Liver (tissue), 3 donors: ENCODE measurements at regions not wholly inside any gene's neighbourhood (a gene's known extent, or its start where the extent isn't known, plus 50 kb on each side); places are given as distances from the start of the nearest gene placed in this dataset.

Experiments used
- JUND ChIP-seq, 2 donors: IDR thresholded peaks; 2 replicates each; pipeline ENCODE4 v1.6.1; 2016; ENCODE audit warnings: antibody characterized with exemption in 2 of 2
- REST ChIP-seq: IDR thresholded peaks from 2 replicates; pipeline ENCODE4 v1.6.1; 2016; ENCODE audit warnings: antibody characterized with exemption, mild to moderate bottlenecking
- TF ChIP-seq, protein P1 (sequence below): fragments of 150-350 bp; IDR thresholded peaks from 2 replicates; pipeline ENCODE4 v1.5.1; 2017; ENCODE audit warnings: improper control_type of control experiment, low read depth, low read length; ENCODE audit not compliant: missing input control
- donor health status: healthy.
- donor health status: healthy.

DNA sequence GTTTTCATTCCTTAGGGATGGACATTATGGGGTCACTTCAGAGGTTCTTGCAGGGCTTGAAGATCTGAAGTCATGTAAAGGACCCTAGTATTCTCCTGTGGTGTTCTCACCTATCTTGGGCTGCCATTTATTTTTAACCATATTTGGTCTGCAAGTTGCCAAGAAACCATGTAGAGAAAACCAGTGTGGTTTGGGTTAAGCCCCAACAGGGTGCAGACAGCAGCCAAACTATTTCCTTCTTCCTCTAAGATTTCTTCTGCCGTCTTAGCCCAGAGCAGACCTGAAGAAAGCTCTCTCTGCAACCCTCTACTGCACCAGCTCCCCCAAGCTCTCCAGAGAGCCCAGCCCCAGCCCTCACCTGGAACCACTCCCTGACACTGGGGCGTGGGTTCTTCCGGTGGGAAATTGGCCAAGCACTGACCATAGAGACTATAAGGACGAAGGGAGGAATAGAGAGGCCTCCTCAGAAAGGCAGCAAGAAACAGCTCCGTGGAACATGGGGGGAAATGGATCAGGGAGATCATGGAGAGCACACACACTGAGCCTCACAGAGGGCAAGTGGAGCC is 136.6 kb downstream of the SYF2 start:
- TF ChIP-seq REST = no peak
- TF ChIP-seq, protein P1, sequence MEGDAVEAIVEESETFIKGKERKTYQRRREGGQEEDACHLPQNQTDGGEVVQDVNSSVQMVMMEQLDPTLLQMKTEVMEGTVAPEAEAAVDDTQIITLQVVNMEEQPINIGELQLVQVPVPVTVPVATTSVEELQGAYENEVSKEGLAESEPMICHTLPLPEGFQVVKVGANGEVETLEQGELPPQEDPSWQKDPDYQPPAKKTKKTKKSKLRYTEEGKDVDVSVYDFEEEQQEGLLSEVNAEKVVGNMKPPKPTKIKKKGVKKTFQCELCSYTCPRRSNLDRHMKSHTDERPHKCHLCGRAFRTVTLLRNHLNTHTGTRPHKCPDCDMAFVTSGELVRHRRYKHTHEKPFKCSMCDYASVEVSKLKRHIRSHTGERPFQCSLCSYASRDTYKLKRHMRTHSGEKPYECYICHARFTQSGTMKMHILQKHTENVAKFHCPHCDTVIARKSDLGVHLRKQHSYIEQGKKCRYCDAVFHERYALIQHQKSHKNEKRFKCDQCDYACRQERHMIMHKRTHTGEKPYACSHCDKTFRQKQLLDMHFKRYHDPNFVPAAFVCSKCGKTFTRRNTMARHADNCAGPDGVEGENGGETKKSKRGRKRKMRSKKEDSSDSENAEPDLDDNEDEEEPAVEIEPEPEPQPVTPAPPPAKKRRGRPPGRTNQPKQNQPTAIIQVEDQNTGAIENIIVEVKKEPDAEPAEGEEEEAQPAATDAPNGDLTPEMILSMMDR = no peak
- no peak for TF ChIP-seq JUND (IDR thresholded peaks at IDR 0.05)
